ENCODE measurements at regions not wholly inside any gene's neighbourhood (a gene's known extent, or its start where the extent isn't known, plus 50 kb on each side); places are given as distances from the start of the nearest gene placed in this dataset.

GRCh38 chr7:42756841-42757240, 155.0 kb downstream of the C7orf25 start:
- Histone ChIP-seq H3K4me3 (ENCODE audit: low read depth in 2 of 2, low read length in 2 of 2) (no peak overlapping the region), H3K9me3 (ENCODE audit: control insufficient read depth, insufficient read depth, low read depth, low read length) (no peaks in the 10 kb centered on the region), H3K4me1 (ENCODE audit: control insufficient read depth, insufficient read depth, low read length) (no peaks in the 10 kb centered on the region), H3K36me3 (ENCODE audit: control insufficient read depth, insufficient read depth, low read length) (no peaks in the 10 kb centered on the region), H3K27ac (ENCODE audit: low read length) (no peak overlapping the region), H3K27me3 (ENCODE audit: control insufficient read depth, insufficient read depth, low read length) (no peaks in the 10 kb centered on the region)
- no TSS peak for BruUV-seq (replicated peaks)
- intact Hi-C loops (cut with micrococcal nuclease; ENCODE audit: unreplicated experiment): no loop called here
- in situ Hi-C loops (cut with HindIII; ENCODE audit: low pct_unique_long_range_greater_than_20kb, low sequenced_read_pairs): no loop called here
- CTCF ChIA-PET: no interaction called here
- ATAC-seq: no peak
- no peak for DNase-seq (ENCODE audit: low read depth, low spot score)
- POLR2A ChIA-PET: no interaction called here
- no peak for TF ChIP-seq REST (IDR thresholded peaks at IDR 0.05; ENCODE audit: insufficient read depth in 1 of 2, low read depth in 2 of 2, low read length in 1 of 2)
- no peak for TF ChIP-seq SIN3A (IDR thresholded peaks at IDR 0.05; ENCODE audit: borderline replicate concordance, insufficient read depth, low read depth, low read length)
- TF ChIP-seq TCF7L2 (IDR thresholded peaks at IDR 0.05; ENCODE audit: low read depth, low read length): no peak
- TF ChIP-seq POLR2AphosphoS5 (IDR thresholded peaks at IDR 0.05; ENCODE audit: low read depth, low read length): no peak
- TF ChIP-seq, protein P1, sequence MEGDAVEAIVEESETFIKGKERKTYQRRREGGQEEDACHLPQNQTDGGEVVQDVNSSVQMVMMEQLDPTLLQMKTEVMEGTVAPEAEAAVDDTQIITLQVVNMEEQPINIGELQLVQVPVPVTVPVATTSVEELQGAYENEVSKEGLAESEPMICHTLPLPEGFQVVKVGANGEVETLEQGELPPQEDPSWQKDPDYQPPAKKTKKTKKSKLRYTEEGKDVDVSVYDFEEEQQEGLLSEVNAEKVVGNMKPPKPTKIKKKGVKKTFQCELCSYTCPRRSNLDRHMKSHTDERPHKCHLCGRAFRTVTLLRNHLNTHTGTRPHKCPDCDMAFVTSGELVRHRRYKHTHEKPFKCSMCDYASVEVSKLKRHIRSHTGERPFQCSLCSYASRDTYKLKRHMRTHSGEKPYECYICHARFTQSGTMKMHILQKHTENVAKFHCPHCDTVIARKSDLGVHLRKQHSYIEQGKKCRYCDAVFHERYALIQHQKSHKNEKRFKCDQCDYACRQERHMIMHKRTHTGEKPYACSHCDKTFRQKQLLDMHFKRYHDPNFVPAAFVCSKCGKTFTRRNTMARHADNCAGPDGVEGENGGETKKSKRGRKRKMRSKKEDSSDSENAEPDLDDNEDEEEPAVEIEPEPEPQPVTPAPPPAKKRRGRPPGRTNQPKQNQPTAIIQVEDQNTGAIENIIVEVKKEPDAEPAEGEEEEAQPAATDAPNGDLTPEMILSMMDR (IDR thresholded peaks at IDR 0.05): no peak

DNA sequence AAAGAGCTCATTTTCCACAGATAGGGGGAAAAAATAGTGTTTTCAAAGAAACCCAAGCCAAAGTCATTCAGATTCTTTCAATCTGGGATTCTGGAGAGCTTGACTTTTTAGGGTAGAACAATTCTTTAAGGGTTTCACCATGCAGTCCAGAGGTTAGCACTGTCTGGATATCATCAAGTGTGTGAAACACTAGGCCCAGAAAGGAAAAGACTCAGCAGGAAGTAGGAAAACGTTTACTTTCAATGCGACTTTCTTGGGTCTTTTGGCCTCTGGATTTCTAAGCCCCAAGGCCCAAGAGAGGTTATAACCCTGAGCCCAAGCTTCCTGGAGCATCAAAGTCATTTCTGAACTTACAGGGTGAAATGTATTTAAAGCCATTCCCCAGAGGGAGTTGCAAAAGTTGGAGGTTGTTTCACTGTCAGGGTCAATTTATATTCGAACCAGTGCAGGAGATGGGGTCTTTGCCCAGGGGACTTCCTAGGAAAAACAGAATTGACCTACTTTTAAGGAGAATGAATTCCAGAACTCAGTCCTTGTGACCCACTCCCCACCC, 158.0 kb downstream of the C7orf25 start:
- ATAC-seq (no peak), DNase-seq (ENCODE audit: low read depth, low spot score) (no peak)
- in situ Hi-C loops (cut with HindIII; ENCODE audit: low pct_unique_long_range_greater_than_20kb, low sequenced_read_pairs) (no loop called here), intact Hi-C loops (cut with micrococcal nuclease; ENCODE audit: unreplicated experiment) (no loop called here)
- no peaks in the 10 kb centered on the region for H3K4me1 ChIP-seq (ENCODE audit: control insufficient read depth, insufficient read depth, low read length)
- no peaks in the 10 kb centered on the region for H3K36me3 ChIP-seq (ENCODE audit: control insufficient read depth, insufficient read depth, low read length)
- H3K4me3 ChIP-seq (ENCODE audit: low read depth in 2 of 2, low read length in 2 of 2): no peak overlapping the region
- no peaks in the 10 kb centered on the region for H3K9me3 ChIP-seq (ENCODE audit: control insufficient read depth, insufficient read depth, low read depth, low read length)
- BruUV-seq (replicated peaks): no TSS peak
- no peak for TF ChIP-seq REST (IDR thresholded peaks at IDR 0.05; ENCODE audit: insufficient read depth in 1 of 2, low read depth in 2 of 2, low read length in 1 of 2)
- TF ChIP-seq SIN3A (IDR thresholded peaks at IDR 0.05; ENCODE audit: borderline replicate concordance, insufficient read depth, low read depth, low read length): no peak
- TF ChIP-seq, protein P1 (IDR thresholded peaks at IDR 0.05): no peak
- no peak for TF ChIP-seq POLR2AphosphoS5 (IDR thresholded peaks at IDR 0.05; ENCODE audit: low read depth, low read length)
- no peak for TF ChIP-seq TCF7L2 (IDR thresholded peaks at IDR 0.05; ENCODE audit: low read depth, low read length)
- no peaks in the 10 kb centered on the region for H3K27me3 ChIP-seq (ENCODE audit: control insufficient read depth, insufficient read depth, low read length)
- ChIA-PET POLR2A (no interaction called here), CTCF (no interaction called here)
- no peak overlapping the region for H3K27ac ChIP-seq (ENCODE audit: low read length)
